SH-SY5Y (cell line): ENCODE measurements at regions not wholly inside any gene's neighbourhood (a gene's known extent, or its start where the extent isn't known, plus 50 kb on each side); places are given as distances from the start of the nearest gene placed in this dataset.

Experiments
- GATA2 ChIP-seq: IDR thresholded peaks from 2 replicates; pipeline ENCODE4 v1.6.1; 2011; ENCODE audit warnings: mild to moderate bottlenecking, low read depth, low read length
- GATA3 ChIP-seq: IDR thresholded peaks from 2 replicates; pipeline ENCODE4 v1.6.1; 2011; ENCODE audit warnings: low read depth, mild to moderate bottlenecking, low read length, moderate library complexity

- no peak for TF ChIP-seq GATA3
- no peak for TF ChIP-seq GATA2
Measured at GRCh38 chr4:111775556-111776297, 369.5 kb upstream of the FAM241A start.
